GM21619 (cell line): ENCODE measurements at regions not wholly inside any gene's neighbourhood (a gene's known extent, or its start where the extent isn't known, plus 50 kb on each side); places are given as distances from the start of the nearest gene placed in this dataset.

ENCODE experiments used
- ATAC-seq: cut with Tn5 transposase; IDR thresholded peaks from one replicate; pipeline ENCODE4 v1.9.1; 2021; ENCODE audit not compliant: unreplicated experiment

DNA sequence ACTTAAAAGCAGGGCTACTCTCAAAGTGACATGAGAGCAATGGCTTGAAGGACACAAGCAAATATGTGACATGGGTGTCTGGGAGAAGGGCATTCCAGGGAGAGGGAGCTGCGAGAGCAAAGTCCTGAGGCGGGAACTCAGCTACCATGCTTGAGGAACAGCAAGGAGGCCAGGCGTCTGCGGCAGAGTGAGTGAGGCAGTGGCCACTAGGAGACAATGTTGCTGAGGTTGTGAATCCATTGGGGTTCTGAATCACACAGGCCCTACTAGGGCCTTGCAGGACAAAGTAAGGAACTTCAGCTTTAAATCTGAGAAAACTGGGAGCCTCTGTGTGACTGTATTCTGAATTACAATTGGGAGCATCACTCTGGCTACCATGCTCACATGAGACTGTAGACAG is 94.1 kb upstream of the PRICKLE2 start:
- ATAC-seq, result no peak

DNA sequence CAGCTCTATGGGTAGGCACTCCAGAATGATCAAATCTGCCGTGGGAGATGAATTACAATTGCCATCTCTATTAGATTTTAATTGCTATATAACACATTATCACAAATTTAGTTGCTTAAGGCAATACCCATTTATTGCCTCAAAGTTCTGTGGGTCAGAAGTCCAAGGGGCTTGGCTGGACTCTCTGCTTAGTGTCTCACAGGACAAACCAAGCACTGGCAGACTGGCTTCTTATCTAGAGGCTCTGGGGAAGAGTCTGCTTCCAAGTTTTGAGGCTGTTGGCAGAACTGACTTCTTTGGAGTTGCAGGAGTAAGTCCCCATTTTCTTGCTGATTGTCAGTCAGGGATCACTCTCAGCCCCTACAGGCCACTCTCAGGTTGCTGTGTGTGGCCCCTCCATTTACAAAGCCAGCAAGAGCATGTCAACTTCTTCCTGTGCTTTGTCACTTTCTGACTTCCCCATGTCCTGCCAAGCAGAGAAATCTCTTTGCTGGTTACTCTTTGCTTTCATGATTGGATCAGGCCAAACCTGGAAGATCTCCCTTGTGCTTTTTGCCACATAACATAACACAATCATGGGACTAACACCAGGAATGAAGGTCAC is 93.5 kb upstream of the PRICKLE2 start:
- ATAC-seq, result no peak

DNA sequence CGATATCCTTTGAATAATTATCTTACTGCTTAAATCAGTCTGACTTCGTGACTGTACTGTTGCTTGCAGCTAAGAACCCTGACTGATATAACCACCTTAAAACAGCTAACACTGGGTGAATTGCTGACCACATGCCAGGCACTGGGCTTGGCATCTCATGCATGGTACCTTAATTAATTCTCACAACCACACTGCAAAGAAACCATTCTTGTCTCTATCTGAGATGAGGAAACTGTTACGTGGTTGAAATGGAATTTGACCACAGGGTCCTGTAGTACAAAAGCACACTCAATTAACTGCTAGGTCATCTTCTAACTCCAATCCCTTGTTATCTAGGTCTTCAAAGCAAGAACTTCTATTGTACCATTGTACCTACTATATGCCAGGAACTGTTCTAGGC is 92.7 kb upstream of the PRICKLE2 start:
- no peak for ATAC-seq

DNA sequence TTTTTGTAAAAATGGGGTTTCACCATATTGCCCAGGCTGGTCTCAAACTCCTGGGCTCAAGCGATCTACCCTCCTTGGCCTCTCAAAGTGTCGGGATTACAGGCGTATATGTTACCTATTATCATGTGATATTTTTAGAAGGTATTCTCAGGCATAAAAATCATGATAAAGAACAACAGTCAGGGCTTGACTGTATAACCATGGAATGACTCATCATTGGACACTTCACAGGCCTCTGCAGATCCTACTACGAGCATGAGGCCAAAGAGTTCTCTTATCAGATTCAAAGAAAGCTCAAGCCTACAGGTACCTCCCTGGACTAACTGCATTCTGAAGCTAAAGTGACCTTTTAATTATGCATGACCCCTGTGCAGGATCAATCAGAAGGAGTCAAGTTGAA is 91.7 kb upstream of the PRICKLE2 start:
- no peak for ATAC-seq

GRCh38 chr3:64311424-64312061 is 86.3 kb upstream of the PRICKLE2 start:
- ATAC-seq, result no peak

DNA sequence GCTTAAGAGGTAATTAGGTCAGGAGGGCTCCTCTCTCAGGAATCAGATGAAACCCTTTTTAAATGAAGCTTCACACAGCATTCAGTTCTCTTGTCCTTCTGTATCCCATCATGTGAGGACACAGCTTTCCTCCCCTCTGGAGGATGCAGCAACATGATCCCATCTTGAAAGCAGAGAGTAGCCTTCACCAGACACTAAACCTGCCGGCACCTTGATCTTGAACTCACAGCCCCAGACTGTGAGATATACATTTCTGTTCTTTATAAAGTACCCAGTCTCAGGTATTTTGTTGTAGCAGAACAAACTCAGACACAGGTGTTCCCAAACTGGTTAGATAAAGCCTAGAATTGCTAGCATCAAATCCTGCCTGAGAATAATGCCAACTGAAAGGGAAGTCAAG is 83.7 kb upstream of the PRICKLE2 start:
- no peak for ATAC-seq

- no peak for ATAC-seq
Measured at GRCh38 chr3:64306745-64307144, 81.5 kb upstream of the PRICKLE2 start.

DNA sequence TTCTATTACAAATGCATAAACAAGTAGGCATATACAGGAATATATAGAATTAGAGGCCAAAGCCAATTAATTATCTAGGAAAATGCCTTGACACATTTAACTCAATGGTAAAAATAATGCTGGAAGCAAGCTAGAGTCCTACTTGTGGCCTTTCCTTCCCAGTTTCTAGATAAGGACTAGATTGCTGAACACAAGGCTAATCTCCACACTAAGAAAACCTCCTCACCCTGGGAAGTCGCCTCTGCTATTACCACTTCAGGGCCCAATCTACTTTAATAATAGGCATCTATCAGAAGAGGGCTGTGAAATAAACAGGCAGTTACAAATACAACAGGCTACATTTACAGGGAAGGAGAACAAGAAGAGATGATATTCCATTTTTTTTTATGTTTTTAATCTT is 80.5 kb upstream of the PRICKLE2 start:
- ATAC-seq, result no peak

GRCh38 chr3:64304828-64305410 is 79.7 kb upstream of the PRICKLE2 start:
- no peak for ATAC-seq

DNA sequence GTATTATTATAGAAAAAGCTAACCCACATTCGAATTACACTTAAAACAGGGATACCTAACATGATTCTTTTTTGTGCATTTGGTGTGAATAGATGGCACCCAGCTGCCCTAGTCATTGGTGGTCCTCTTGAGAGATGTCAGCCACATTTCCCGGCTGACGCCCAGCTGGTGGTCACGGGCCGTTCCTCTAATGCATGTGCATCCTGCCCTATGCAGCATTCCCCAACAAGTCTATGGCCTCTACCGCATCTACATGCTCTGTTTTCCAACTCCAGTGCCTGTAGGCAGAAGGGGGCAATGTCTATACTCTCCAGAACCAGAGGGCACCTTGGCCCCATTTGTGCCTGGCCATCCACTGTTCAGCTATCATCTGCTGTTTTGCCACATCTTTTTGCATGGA is 78.6 kb upstream of the PRICKLE2 start:
- no peak for ATAC-seq

DNA sequence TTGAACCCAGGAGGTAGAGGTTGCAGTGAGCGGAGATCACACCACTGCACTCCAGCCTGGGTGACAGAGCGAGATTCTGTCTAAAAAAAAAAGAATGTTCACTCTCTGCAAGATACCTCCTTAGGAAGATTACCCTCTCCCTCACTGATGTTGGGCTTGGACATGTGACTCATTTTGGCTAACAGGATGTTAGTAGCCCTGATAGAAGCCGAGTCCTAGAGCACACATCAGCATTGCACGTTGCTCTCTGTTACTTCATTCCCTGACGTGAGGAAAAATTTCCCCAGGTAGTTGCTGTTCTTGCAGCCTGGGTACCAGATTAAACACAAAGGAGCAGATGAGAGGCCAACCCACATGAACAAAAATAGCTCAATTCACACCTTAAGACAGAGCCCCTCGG is 78.1 kb upstream of the PRICKLE2 start:
- no peak for ATAC-seq

- no peak for ATAC-seq
Measured at GRCh38 chr3:64301476-64301875, 76.2 kb upstream of the PRICKLE2 start.

- no peak for ATAC-seq
Measured at GRCh38 chr3:64300790-64301423, 75.6 kb upstream of the PRICKLE2 start.

GRCh38 chr3:64299206-64299605 is 73.9 kb upstream of the PRICKLE2 start:
- no peak for ATAC-seq

DNA sequence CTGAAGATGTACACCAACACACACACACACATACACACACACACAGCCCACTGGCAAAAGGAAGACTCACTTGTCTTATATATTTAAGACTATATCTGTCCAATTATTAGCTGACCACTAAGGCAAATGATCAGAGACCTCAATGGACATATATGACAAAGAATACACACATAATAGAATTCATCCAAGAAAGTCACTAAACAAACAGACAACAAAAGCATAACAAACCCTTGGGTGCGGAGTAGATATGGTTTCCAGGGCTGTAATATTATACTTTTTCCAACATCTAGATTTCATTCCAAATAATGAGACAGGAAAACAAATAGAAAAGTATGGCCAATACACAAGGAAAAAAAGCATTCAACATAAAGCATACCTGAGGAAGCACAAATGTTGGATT is 72.3 kb upstream of the PRICKLE2 start:
- no peak for ATAC-seq

GRCh38 chr3:64295594-64295993 is 70.3 kb upstream of the PRICKLE2 start:
- no peak for ATAC-seq

- no peak for ATAC-seq
Measured at GRCh38 chr3:64294771-64295170, 69.5 kb upstream of the PRICKLE2 start.

DNA sequence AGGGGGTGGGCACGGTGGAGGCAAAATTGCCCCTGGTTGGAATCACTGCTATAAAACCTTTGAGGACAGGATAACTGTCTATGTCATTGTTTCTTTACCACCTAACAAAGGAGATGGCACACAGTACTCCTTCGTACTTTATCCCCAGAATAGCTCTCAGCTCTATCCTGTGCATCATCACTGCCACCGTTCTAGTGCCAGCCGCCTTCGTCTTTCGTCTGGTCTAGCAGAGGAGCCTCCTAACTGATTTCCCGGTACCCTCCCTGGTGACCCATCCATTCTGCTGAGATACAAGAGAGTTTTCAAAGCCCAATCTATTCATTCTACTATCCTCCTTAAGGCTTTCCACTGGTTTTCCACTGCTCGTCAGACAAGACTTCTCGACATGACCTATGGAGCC is 67.9 kb upstream of the PRICKLE2 start:
- ATAC-seq, result no peak

- no peak for ATAC-seq
Measured at GRCh38 chr3:64291956-64292355, 66.7 kb upstream of the PRICKLE2 start.

GRCh38 chr3:64291345-64291744 is 66.1 kb upstream of the PRICKLE2 start:
- ATAC-seq, result no peak

DNA sequence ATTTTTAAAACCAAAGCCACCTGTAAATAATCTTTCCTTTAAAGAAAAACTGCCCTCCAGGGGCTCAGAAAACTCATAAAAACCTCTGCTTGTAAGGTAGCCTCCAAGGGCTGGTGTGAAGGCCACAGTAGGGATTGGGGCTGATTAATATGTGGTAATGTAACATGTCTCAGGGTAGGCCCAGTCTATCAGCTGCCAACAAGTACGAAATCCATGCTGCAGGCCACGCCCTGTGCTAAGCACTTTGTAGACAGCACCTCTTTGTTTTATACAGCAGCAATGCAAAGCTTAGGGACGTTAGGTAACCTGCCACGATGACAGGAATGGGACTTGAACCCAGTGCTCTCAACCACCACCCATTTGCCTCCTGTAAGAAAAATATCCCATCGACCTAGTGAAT is 65.6 kb upstream of the PRICKLE2 start:
- no peak for ATAC-seq

GRCh38 chr3:64290161-64290560 is 64.9 kb upstream of the PRICKLE2 start:
- ATAC-seq, result no peak
